Sigmoid colon (tissue), 3 donors: ENCODE measurements at regions not wholly inside any gene's neighbourhood (a gene's known extent, or its start where the extent isn't known, plus 50 kb on each side); places are given as distances from the start of the nearest gene placed in this dataset.

Experiments
- POLR2A ChIP-seq, 2 donors: fragments of 450-650 bp; IDR thresholded peaks; one replicate each; pipeline ENCODE4 v1.6.1; 2016; ENCODE audit warnings: antibody characterized with exemption in 2 of 2, mild to moderate bottlenecking in 2 of 2, moderate library complexity in 2 of 2
- TF ChIP-seq, protein P1 (sequence below), 4 experiments: fragments of 450-650 bp in 3 of 4; fragments of 200-600 bp in 1 of 4; IDR thresholded peaks; one replicate each; pipeline ENCODE4 v1.5.1; 2016 to 2019; ENCODE audit warnings: antibody characterized with exemption in 4 of 4, mild to moderate bottlenecking in 3 of 4, moderate library complexity in 2 of 4

DNA sequence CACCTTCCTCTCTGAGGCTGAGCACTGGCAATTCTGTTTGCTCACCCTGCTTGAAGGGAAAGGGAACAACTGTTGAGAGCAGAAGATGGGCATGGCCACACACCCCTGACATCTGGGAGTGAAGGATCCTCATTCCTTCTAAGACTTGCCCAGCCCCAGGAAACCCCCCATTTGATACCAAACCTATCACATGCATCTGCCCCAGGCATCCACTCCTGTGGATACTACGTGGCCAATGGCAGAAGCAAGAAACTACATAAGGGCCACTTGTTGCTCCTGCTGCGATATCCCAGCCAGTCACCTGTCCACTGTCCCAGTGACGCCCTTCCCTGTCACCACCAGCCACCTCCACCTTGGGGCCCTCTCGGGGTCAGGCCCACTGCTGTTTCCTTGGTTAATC lies 185.2 kb downstream of the SMAD2 start:
- TF ChIP-seq, protein P1, sequence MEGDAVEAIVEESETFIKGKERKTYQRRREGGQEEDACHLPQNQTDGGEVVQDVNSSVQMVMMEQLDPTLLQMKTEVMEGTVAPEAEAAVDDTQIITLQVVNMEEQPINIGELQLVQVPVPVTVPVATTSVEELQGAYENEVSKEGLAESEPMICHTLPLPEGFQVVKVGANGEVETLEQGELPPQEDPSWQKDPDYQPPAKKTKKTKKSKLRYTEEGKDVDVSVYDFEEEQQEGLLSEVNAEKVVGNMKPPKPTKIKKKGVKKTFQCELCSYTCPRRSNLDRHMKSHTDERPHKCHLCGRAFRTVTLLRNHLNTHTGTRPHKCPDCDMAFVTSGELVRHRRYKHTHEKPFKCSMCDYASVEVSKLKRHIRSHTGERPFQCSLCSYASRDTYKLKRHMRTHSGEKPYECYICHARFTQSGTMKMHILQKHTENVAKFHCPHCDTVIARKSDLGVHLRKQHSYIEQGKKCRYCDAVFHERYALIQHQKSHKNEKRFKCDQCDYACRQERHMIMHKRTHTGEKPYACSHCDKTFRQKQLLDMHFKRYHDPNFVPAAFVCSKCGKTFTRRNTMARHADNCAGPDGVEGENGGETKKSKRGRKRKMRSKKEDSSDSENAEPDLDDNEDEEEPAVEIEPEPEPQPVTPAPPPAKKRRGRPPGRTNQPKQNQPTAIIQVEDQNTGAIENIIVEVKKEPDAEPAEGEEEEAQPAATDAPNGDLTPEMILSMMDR (IDR thresholded peaks at IDR 0.05): no peak
- no peak for TF ChIP-seq POLR2A (IDR thresholded peaks at IDR 0.05)
